Glomerular visceral epithelial cell (primary cell): ENCODE measurements at regions not wholly inside any gene's neighbourhood (a gene's known extent, or its start where the extent isn't known, plus 50 kb on each side); places are given as distances from the start of the nearest gene placed in this dataset.

Experiments
- DNase-seq: peaks from one replicate; pipeline ENCODE4 v3.0.0-alpha.2; 2016; ENCODE audit errors: extremely low spot score

- no peak for DNase-seq
Observed at GRCh38 chr1:208298593-208299269, 54.5 kb upstream of the PLXNA2 start.

GRCh38 chr1:208300084-208300770 is 56.0 kb upstream of the PLXNA2 start:
- no peak for DNase-seq

GRCh38 chr1:208302699-208303238 is 58.6 kb upstream of the PLXNA2 start:
- no peak for DNase-seq

- DNase-seq = no peak
Observed at GRCh38 chr1:208303743-208304712, 59.8 kb upstream of the PLXNA2 start.

- DNase-seq = no peak
Observed at GRCh38 chr1:208308221-208308620, 64.0 kb upstream of the PLXNA2 start.

GRCh38 chr1:208309771-208310170 is 65.6 kb upstream of the PLXNA2 start:
- no peak for DNase-seq

GRCh38 chr1:208312706-208313105 is 68.5 kb upstream of the PLXNA2 start:
- no peak for DNase-seq

GRCh38 chr1:208314431-208314830 is 70.2 kb upstream of the PLXNA2 start:
- no peak for DNase-seq

- DNase-seq = no peak
Observed at GRCh38 chr1:208318150-208318734, 74.1 kb upstream of the PLXNA2 start.

- DNase-seq = no peak
Observed at GRCh38 chr1:208324005-208324404, 79.8 kb upstream of the PLXNA2 start.

- DNase-seq = no peak
Observed at GRCh38 chr1:208326033-208326432, 81.8 kb upstream of the PLXNA2 start.

- DNase-seq = no peak
Observed at GRCh38 chr1:208329300-208329699, 85.1 kb upstream of the PLXNA2 start.

GRCh38 chr1:208332036-208332773 is 88.0 kb upstream of the PLXNA2 start:
- DNase-seq = no peak

- no peak for DNase-seq
Observed at GRCh38 chr1:208332774-208333126, 88.6 kb upstream of the PLXNA2 start.

- DNase-seq = no peak
Observed at GRCh38 chr1:208333676-208334075, 89.5 kb upstream of the PLXNA2 start.

GRCh38 chr1:208335371-208336136 is 91.4 kb upstream of the PLXNA2 start:
- DNase-seq = no peak

- no peak for DNase-seq
Observed at GRCh38 chr1:208336137-208336518, 91.9 kb upstream of the PLXNA2 start.

- DNase-seq = no peak
Observed at GRCh38 chr1:208339911-208340310, 95.7 kb upstream of the PLXNA2 start.

GRCh38 chr1:208343226-208343625 is 99.0 kb upstream of the PLXNA2 start:
- DNase-seq = no peak

- no peak for DNase-seq
Observed at GRCh38 chr1:208344202-208344857, 100.1 kb upstream of the PLXNA2 start.
